OCI-LY7 (cell line): ENCODE measurements at regions not wholly inside any gene's neighbourhood (a gene's known extent, or its start where the extent isn't known, plus 50 kb on each side); places are given as distances from the start of the nearest gene placed in this dataset.

Source experiments
- BruUV-seq: library from RNA; stranded (reverse); fragments of 400-500 nt; replicated peaks from 2 replicates; lab custom pipeline; 2021; lab: Mats Ljungman, UMichigan
- CTCF ChIA-PET: fragments of 300-600 bp; sonication (Branson Sonifier 250); formaldehyde crosslinking; loops from one replicate; lab custom pipeline; 2022; ENCODE audit warnings: antibody characterized with exemption; ENCODE audit not compliant: unreplicated experiment; lab: Charles Lee
- POLR2A ChIA-PET: fragments of 300-600 bp; sonication (Branson Sonifier 250); formaldehyde crosslinking; loops from one replicate; lab custom pipeline; 2022; ENCODE audit warnings: antibody characterized with exemption; lab: Charles Lee
- DNase-seq: peaks from one replicate; pipeline ENCODE4 v3.0.0-alpha.2; 2015; ENCODE audit warnings: low spot score
- H2AFZ ChIP-seq: fragments of 200-600 bp; sonication (generic), shearing (Covaris generic); 2 replicates; pipeline ENCODE4 v1.6.1; 2014; ENCODE audit warnings: mild to moderate bottlenecking, antibody characterized with exemption, low read length, moderate library complexity
- H3K27ac ChIP-seq: fragments of 200-600 bp; sonication (generic); 2 replicates; pipeline ENCODE4 v1.5.1; 2014; ENCODE audit warnings: mixed run types, low read depth, mild to moderate bottlenecking, moderate library complexity, low read length, inconsistent platforms; ENCODE audit not compliant: poor library complexity, severe bottlenecking
- H3K36me3 ChIP-seq: fragments of 200-600 bp; sonication (generic); 2 replicates; pipeline ENCODE4 v1.6.1; 2014; ENCODE audit warnings: mild to moderate bottlenecking, antibody characterized with exemption, low read length, moderate library complexity, mixed read lengths; ENCODE audit not compliant: insufficient read depth
- H3K4me1 ChIP-seq: fragments of 200-600 bp; sonication (generic); 2 replicates; pipeline ENCODE4 v1.5.1; 2014; ENCODE audit warnings: mild to moderate bottlenecking, low read length; ENCODE audit not compliant: insufficient read depth, poor library complexity, severe bottlenecking
- H3K4me2 ChIP-seq: fragments of 200-600 bp; sonication (generic); 2 replicates; pipeline ENCODE4 v1.6.1; 2014; ENCODE audit warnings: mild to moderate bottlenecking, low read length
- H3K4me3 ChIP-seq: fragments of 200-600 bp; sonication (generic); 2 replicates; pipeline ENCODE4 v1.5.1; 2014; ENCODE audit warnings: mild to moderate bottlenecking, low read depth, low read length; ENCODE audit not compliant: poor library complexity, severe bottlenecking
- H3K79me2 ChIP-seq: fragments of 200-600 bp; sonication (generic); 2 replicates; pipeline ENCODE4 v1.6.1; 2016; ENCODE audit warnings: low read depth, mild to moderate bottlenecking, low read length, moderate library complexity, mixed read lengths; ENCODE audit not compliant: insufficient read depth
- H3K9me2 ChIP-seq: fragments of 200-600 bp; sonication (generic); 2 replicates; pipeline ENCODE4 v1.6.1; 2016; ENCODE audit warnings: mild to moderate bottlenecking, low read length, mixed read lengths; ENCODE audit not compliant: insufficient read depth
- H3K9me3 ChIP-seq: fragments of 200-600 bp; sonication (generic); 2 replicates; pipeline ENCODE4 v1.6.1; 2014; ENCODE audit warnings: mild to moderate bottlenecking, mixed run types, low read length, mixed read lengths
- H4K20me1 ChIP-seq: fragments of 200-600 bp; sonication (generic); 2 replicates; pipeline ENCODE4 v1.6.1; 2014; ENCODE audit warnings: mild to moderate bottlenecking, antibody characterized with exemption, low read length, moderate library complexity, mixed read lengths; ENCODE audit not compliant: insufficient read depth
- CTCF ChIP-seq: fragments of 200-600 bp; sonication (generic); conservative IDR thresholded peaks from 2 replicates; pipeline ENCODE4 v1.5.1; 2014; ENCODE audit warnings: mild to moderate bottlenecking, antibody characterized with exemption, low read length, moderate library complexity, mixed read lengths
- EZH2phosphoT487 ChIP-seq: fragments of 200-600 bp; sonication (generic); IDR thresholded peaks from 2 replicates; pipeline ENCODE4 v1.6.1; 2018; ENCODE audit warnings: low read depth, borderline replicate concordance, mild to moderate bottlenecking, mixed run types, antibody characterized with exemption, low read length, moderate library complexity, mixed read lengths
- intact Hi-C: fragments of 100-400 bp; cut with micrococcal nuclease; formaldehyde crosslinking; loops from one replicate; pipeline ENCODE4 v1.10.0; 2022; ENCODE audit not compliant: unreplicated experiment

- no peak for DNase-seq
- no peak for TF ChIP-seq EZH2phosphoT487
- no peak for TF ChIP-seq CTCF
- no peaks in the 10 kb centered on the region for H3K36me3 ChIP-seq
- intact Hi-C loops: loop anchor here (10.0 kb wide), 2 partner anchors 662 to 732 kb away; no protein-coding TSS in a partner anchor
- peaks cover 10% of the 10 kb centered on the region for H3K4me1 ChIP-seq
- no peaks in the 10 kb centered on the region for H3K9me3 ChIP-seq
- H4K20me1 ChIP-seq: no peaks in the 10 kb centered on the region
- H3K79me2 ChIP-seq: no peaks in the 10 kb centered on the region
- no peak overlapping the region for H3K27ac ChIP-seq
- ChIA-PET POLR2A (no interaction called here), CTCF (no interaction called here)
- BruUV-seq: no TSS peak
- no peak overlapping the region for H2AFZ ChIP-seq
- no peak overlapping the region for H3K4me2 ChIP-seq
- H3K4me3 ChIP-seq: no peak overlapping the region
- H3K9me2 ChIP-seq: no peaks in the 10 kb centered on the region
Measured at GRCh38 chr18:11516751-11517503, 92.5 kb upstream of the SLC35G4 start.

- Histone ChIP-seq H3K4me3 (no peak overlapping the region), H3K9me2 (no peaks in the 10 kb centered on the region), H3K4me2 (no peak overlapping the region), H3K79me2 (no peaks in the 10 kb centered on the region), H2AFZ (peak overlapping the region; percentile 34), H3K4me1 (peaks cover 21% of the 10 kb centered on the region), H4K20me1 (no peaks in the 10 kb centered on the region), H3K27ac (no peak overlapping the region), H3K9me3 (no peaks in the 10 kb centered on the region), H3K36me3 (no peaks in the 10 kb centered on the region)
- DNase-seq: no peak
- intact Hi-C loops: loop anchor here (5.0 to 10.0 kb wide), 3 partner anchors 562 to 729 kb away; no protein-coding TSS in a partner anchor
- ChIA-PET POLR2A (no interaction called here), CTCF (no interaction called here)
- TF ChIP-seq EZH2phosphoT487 (no peak), CTCF (no peak)
- BruUV-seq: no TSS peak
Measured at GRCh38 chr18:11514267-11514666, 95.1 kb upstream of the SLC35G4 start.
